ENCODE measurements at regions not wholly inside any gene's neighbourhood (a gene's known extent, or its start where the extent isn't known, plus 50 kb on each side); places are given as distances from the start of the nearest gene placed in this dataset.

GRCh38 chr1:30188329-30188728 lies 535.1 kb downstream of the MATN1 start:
- H3K4me3 ChIP-seq = no peak overlapping the region
- H3K4me2 ChIP-seq = no peak overlapping the region
- whole genome bisulfite sequencing (ENCODE audit: missing lambda C conversion rate) = 8% methylated on average over 6 of the region's 6 CpGs
- H3K27ac ChIP-seq = no peak overlapping the region
- DNase-seq (ENCODE audit: low read depth in 1 of 2, low spot score in 1 of 2) (no peak), ATAC-seq (no peak), FAIRE-seq (no peak)
- no peaks in the 10 kb centered on the region for H3K9me3 ChIP-seq
- TF ChIP-seq HES2 (IDR thresholded peaks at IDR 0.05) (no peak), ZSCAN20 (CRISPR knock-in tag; IDR thresholded peaks at IDR 0.05) (no peak), BHLHE40 (IDR thresholded peaks at IDR 0.05; ENCODE audit: low read depth, low read length) (no peak), TP53 (CRISPR knock-in tag; IDR thresholded peaks at IDR 0.05) (no peak), NPAS2 (CRISPR knock-in tag; IDR thresholded peaks at IDR 0.05; ENCODE audit: borderline replicate concordance) (no peak), POLR2A (IDR thresholded peaks at IDR 0.05; ENCODE audit: low read length) (no peak), EHMT2 (IDR thresholded peaks at IDR 0.05; ENCODE audit: low read depth) (no peak), MYC (IDR thresholded peaks at IDR 0.05; ENCODE audit: borderline replicate concordance, low read length) (no peak), EP300 (IDR thresholded peaks at IDR 0.05) (no peak), JUN (IDR thresholded peaks at IDR 0.05) (no peak)
- no peaks in the 10 kb centered on the region for H3K4me1 ChIP-seq
- ChIA-PET CTCF (interaction anchor here (0.6 kb wide), 1 partner anchor 154 kb away, joined by 3 read pairs; no protein-coding TSS in a partner anchor), POLR2A (no interaction called here)

GRCh38 chr1:30187413-30188023 lies 535.9 kb downstream of the MATN1 start:
- DNase-seq (ENCODE audit: low read depth in 1 of 2, low spot score in 1 of 2) = no peak
- ChIA-PET POLR2A (interaction anchor here (0.6 kb wide), 1 partner anchor 14 kb away, joined by 4 read pairs; no protein-coding TSS in a partner anchor), CTCF (interaction anchor here (0.9 kb wide), 1 partner anchor 193 kb away, joined by 3 read pairs; no protein-coding TSS in a partner anchor)
- no peak for TF ChIP-seq HMGXB4 (CRISPR knock-in tag; IDR thresholded peaks at IDR 0.05; ENCODE audit: borderline replicate concordance)
- TF ChIP-seq HOXB5 (CRISPR knock-in tag; IDR thresholded peaks at IDR 0.05) = no peak
- no peak for TF ChIP-seq RNF2 (IDR thresholded peaks at IDR 0.05; ENCODE audit: borderline replicate concordance, low read depth)
- TF ChIP-seq BCL3 (IDR thresholded peaks at IDR 0.05) = no peak
- TF ChIP-seq MAFK (IDR thresholded peaks at IDR 0.05; ENCODE audit: partially characterized antibody) = no peak
- no peak for TF ChIP-seq FOSB (CRISPR knock-in tag; IDR thresholded peaks at IDR 0.05)
- no peak for TF ChIP-seq EP300 (IDR thresholded peaks at IDR 0.05)
- no peak for TF ChIP-seq SMC3 (IDR thresholded peaks at IDR 0.05)
- TF ChIP-seq ELK1 (IDR thresholded peaks at IDR 0.05; ENCODE audit: low read depth, low read length) = no peak
- no peak for TF ChIP-seq BHLHE40 (IDR thresholded peaks at IDR 0.05; ENCODE audit: low read depth, low read length)
- no peak for TF ChIP-seq REST (IDR thresholded peaks at IDR 0.05)
- no peak for TF ChIP-seq CBX2 (IDR thresholded peaks at IDR 0.05; ENCODE audit: borderline replicate concordance, low read depth)
- no peak for TF ChIP-seq CBX8 (IDR thresholded peaks at IDR 0.05)
- TF ChIP-seq ESRRA (IDR thresholded peaks at IDR 0.05; ENCODE audit: borderline replicate concordance, low read length) = no peak
- TF ChIP-seq ZSCAN20 (CRISPR knock-in tag; IDR thresholded peaks at IDR 0.05) = no peak
- no peak for TF ChIP-seq ZFP36 (IDR thresholded peaks at IDR 0.05; ENCODE audit: borderline replicate concordance, partially characterized antibody)
- TF ChIP-seq POLR2AphosphoS2 (conservative IDR thresholded peaks at IDR 0.05; ENCODE audit: low read length) = no peak
- TF ChIP-seq E2F6 (IDR thresholded peaks at IDR 0.05; ENCODE audit: borderline replicate concordance, low read depth) = no peak
- no peak for TF ChIP-seq NFE2L2 (conservative IDR thresholded peaks at IDR 0.05; ENCODE audit: low read length)
- TF ChIP-seq PHF8 (IDR thresholded peaks at IDR 0.05; ENCODE audit: borderline replicate concordance, low read depth) = no peak
- Histone ChIP-seq H3K27ac (no peak overlapping the region), H3K4me1 (no peaks in the 10 kb centered on the region), H3K9me3 (no peaks in the 10 kb centered on the region), H3K4me2 (no peak overlapping the region), H3K4me3 (no peak overlapping the region)
- FAIRE-seq = no peak
- 28% methylated on average over 4 of the region's 4 CpGs for WGBS (ENCODE audit: missing lambda C conversion rate)
- no peak for ATAC-seq
